ENCODE measurements at regions not wholly inside any gene's neighbourhood (a gene's known extent, or its start where the extent isn't known, plus 50 kb on each side); places are given as distances from the start of the nearest gene placed in this dataset.

GRCh38 chr9:97747201-97747965, 50.2 kb upstream of the XPA start:
- no peaks in the 10 kb centered on the region for H3K9me3 ChIP-seq
- no peak for TF ChIP-seq CTCF (IDR thresholded peaks at IDR 0.05)
- no peaks in the 10 kb centered on the region for H3K4me1 ChIP-seq (ENCODE audit: low read depth)
- intact Hi-C loops (cut with DNase I, micrococcal nuclease) = no loop called here
- ATAC-seq (no peak), DNase-seq (no peak)
- H3K4me3 ChIP-seq = no peak overlapping the region
- no peaks in the 10 kb centered on the region for H3K36me3 ChIP-seq (ENCODE audit: low read depth)

- TF ChIP-seq CTCF (IDR thresholded peaks at IDR 0.05) = no peak
- intact Hi-C loops (cut with DNase I, micrococcal nuclease) = no loop called here
- Histone ChIP-seq H3K36me3 (ENCODE audit: low read depth) (no peaks in the 10 kb centered on the region), H3K4me3 (no peak overlapping the region), H3K9me3 (no peaks in the 10 kb centered on the region), H3K4me1 (ENCODE audit: low read depth) (no peaks in the 10 kb centered on the region)
- DNase-seq = no peak
- no peak for ATAC-seq
Observed at GRCh38 chr9:97748525-97748924, 51.4 kb upstream of the XPA start.

GRCh38 chr9:97749928-97750327, 52.8 kb upstream of the XPA start:
- intact Hi-C loops (cut with DNase I, micrococcal nuclease) = no loop called here

GRCh38 chr9:97751531-97751930, 54.4 kb upstream of the XPA start:
- TF ChIP-seq CTCF (IDR thresholded peaks at IDR 0.05) = no peak
- Histone ChIP-seq H3K36me3 (ENCODE audit: low read depth) (no peaks in the 10 kb centered on the region), H3K4me3 (no peak overlapping the region), H3K4me1 (ENCODE audit: low read depth) (no peaks in the 10 kb centered on the region), H3K9me3 (no peaks in the 10 kb centered on the region)
- intact Hi-C loops (cut with DNase I, micrococcal nuclease) = no loop called here
- DNase-seq (no peak), ATAC-seq (no peak)

More at GRCh38 chr9:97749928-97750327, 52.8 kb upstream of the XPA start:
- Histone ChIP-seq H3K36me3 (ENCODE audit: low read depth) (no peaks in the 10 kb centered on the region), H3K4me3 (no peak overlapping the region), H3K9me3 (no peaks in the 10 kb centered on the region), H3K4me1 (ENCODE audit: low read depth) (no peaks in the 10 kb centered on the region)
- ATAC-seq (no peak), DNase-seq (no peak)
- TF ChIP-seq CTCF (IDR thresholded peaks at IDR 0.05) = no peak

GRCh38 chr9:97752274-97752673, 55.1 kb upstream of the XPA start:
- Histone ChIP-seq H3K9me3 (no peaks in the 10 kb centered on the region), H3K4me1 (ENCODE audit: low read depth) (no peaks in the 10 kb centered on the region), H3K36me3 (ENCODE audit: low read depth) (no peaks in the 10 kb centered on the region), H3K4me3 (no peak overlapping the region)
- DNase-seq (no peak), ATAC-seq (no peak)
- TF ChIP-seq CTCF (IDR thresholded peaks at IDR 0.05) = no peak
- intact Hi-C loops (cut with DNase I, micrococcal nuclease) = no loop called here
